OCI-LY7 (cell line): ENCODE measurements at regions not wholly inside any gene's neighbourhood (a gene's known extent, or its start where the extent isn't known, plus 50 kb on each side); places are given as distances from the start of the nearest gene placed in this dataset.

Experiments
- CTCF ChIP-seq: fragments of 200-600 bp; sonication (generic); conservative IDR thresholded peaks from 2 replicates; pipeline ENCODE4 v1.5.1; 2014; ENCODE audit warnings: mild to moderate bottlenecking, antibody characterized with exemption, low read length, moderate library complexity, mixed read lengths
- EZH2phosphoT487 ChIP-seq: fragments of 200-600 bp; sonication (generic); IDR thresholded peaks from 2 replicates; pipeline ENCODE4 v1.6.1; 2018; ENCODE audit warnings: low read depth, borderline replicate concordance, mild to moderate bottlenecking, mixed run types, antibody characterized with exemption, low read length, moderate library complexity, mixed read lengths

- TF ChIP-seq CTCF, result no peak
- TF ChIP-seq EZH2phosphoT487, result no peak
Measured at GRCh38 chr20:51080516-51080915, 57.6 kb upstream of the KCNG1 start.
